KBM-7 (cell line): ENCODE measurements at regions not wholly inside any gene's neighbourhood (a gene's known extent, or its start where the extent isn't known, plus 50 kb on each side); places are given as distances from the start of the nearest gene placed in this dataset.

Experiments used
- DNase-seq: peaks from one replicate; pipeline ENCODE4 v3.0.0-alpha.2; 2015
- in situ Hi-C: fragments of 300-500 bp; cut with MboI; formaldehyde crosslinking; loops from 2 replicates; pipeline ENCODE4 v1.14.3; 2020; ENCODE audit warnings: low sequenced_read_pairs, low pct_unique_long_range_greater_than_20kb, mixed read lengths

DNA sequence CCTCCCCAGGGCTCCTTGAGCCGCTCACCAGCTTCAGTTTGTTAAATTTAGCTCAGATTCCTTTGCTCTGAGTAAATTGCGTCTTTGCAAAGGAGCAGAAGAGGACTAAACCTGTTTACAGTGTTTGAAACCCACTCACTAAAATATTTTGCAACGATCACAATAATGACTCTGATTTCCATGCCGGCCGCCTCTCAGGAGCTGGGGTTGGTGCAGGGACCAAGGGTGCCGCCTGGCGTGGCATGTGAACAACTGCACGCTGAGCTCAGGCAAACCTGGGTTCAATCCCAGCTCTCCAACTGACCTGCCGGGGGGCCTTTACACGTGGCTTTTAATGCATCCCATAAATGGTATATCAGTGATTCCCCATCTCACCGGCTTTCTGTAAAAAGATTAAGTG is 68.7 kb upstream of the CACNA1A start:
- in situ Hi-C loops = no loop called here
- DNase-seq = peak; percentile 35

DNA sequence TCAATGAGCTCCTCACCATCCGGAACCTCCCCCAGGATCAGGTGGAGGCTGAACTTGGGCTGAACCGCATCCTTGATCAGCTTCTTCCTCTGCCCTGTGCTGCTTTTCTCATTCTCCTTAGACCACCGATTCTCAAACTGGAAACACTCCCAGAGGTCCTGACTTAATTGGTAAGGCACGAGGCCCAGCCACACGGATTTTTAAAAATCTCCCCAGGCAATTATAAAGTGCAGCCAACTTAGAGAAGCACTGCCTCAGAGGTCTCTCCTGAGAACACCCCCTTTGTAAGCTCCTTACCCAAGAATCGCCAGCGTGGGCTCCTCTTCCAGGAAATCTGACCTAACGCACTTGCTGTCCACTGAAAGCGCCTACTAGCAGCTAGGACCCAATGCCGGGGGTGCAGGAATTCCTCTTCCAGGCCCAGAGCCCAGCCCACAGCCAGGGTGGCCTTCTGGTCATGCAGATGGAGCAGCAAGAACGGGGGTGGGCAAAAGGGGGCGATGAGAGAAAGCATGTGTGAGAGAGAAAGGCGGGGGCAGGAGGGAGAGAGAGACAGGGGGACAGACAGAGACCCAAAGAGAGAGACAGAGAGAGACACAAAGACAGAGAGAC is 66.9 kb upstream of the CACNA1A start:
- no peak for DNase-seq
- in situ Hi-C loops = no loop called here

DNA sequence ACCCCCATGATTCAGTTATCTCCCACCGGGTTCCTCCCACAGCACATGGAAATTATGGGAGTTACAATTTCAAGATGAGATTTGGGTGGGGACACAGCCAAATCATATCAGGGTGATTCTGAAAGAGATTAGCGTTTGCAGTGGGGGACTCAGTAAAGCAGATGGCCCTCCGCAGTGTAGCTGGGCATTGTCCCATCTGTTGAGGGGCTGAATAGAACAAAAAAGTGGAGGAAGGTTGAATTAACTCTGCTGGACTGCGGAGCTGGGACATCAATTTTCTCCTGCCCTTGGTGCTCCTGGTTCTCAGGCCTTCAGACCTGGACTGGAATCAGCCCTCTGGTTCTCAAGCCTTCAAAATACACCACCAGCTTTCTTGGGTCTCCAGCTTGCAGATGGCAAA is 55.2 kb upstream of the CACNA1A start:
- DNase-seq = no peak

DNA sequence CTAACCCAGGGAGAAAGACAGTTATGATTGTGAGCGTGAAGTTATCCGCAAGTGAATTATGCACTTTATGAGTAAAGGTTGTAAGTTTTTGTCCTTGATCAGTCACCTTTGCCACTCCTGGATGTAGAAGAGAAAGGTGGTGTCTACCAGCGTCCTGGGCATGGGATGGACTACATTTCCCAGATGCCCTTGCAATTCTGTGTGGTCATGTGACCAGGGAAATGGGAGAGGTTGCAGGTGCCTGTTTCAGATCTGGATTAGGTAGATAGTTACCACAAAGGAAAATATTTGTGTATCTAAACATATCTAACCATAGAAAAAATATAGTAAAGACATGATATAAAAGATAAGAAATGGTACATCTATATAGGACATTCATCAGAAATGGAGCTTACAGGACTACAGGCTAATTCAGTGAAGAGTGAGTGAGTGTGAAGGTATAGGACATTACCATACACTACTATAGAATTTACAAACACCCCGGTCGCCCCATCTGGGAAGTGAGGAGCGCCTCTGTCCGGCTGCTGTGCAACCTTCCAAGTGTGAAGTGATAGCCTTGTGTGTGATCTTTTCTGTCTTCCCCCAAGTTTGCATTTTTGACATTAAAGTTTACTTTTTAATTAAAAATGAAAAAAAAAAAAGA is 51.6 kb upstream of the CACNA1A start:
- DNase-seq = no peak
- in situ Hi-C loops = no loop called here

More for the DNA sequence above, 55.2 kb upstream of the CACNA1A start:
- in situ Hi-C loops = no loop called here

DNA sequence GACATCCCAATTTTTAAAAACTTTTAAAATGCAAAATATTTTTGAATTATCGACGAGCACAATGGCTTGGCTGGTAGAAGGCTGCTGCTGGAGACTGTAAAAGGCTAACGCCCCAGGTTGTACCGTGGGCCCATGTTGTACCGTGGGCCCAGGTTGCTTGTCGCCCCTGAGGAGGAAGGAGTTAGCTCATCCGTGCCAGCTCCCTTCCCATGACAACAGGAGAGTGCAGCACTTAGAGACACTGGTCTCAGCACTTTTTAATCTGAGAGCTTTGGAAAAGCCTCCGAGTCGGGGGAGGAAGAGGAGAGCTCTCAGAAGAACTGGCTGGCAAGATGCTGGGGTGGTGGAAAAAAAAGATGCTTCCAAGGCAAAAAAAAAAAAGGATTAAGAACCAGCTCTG is 50.3 kb upstream of the CACNA1A start:
- no peak for DNase-seq
- in situ Hi-C loops = no loop called here
